Progenitor cell of endocrine pancreas (in vitro differentiated cells): ENCODE measurements at regions not wholly inside any gene's neighbourhood (a gene's known extent, or its start where the extent isn't known, plus 50 kb on each side); places are given as distances from the start of the nearest gene placed in this dataset.

Source experiments
- DNase-seq: peaks from one replicate; pipeline ENCODE4 v3.0.0; 2021; ENCODE audit warnings: low spot score; ENCODE audit not compliant: unreplicated experiment
- H3K27ac Mint-ChIP-seq: 2 replicates; pipeline ENCODE4 v1.8.0; 2021; ENCODE audit warnings: mild to moderate bottlenecking, moderate library complexity, mixed read lengths
- H3K27me3 Mint-ChIP-seq: 2 replicates; pipeline ENCODE4 v1.8.0; 2021; ENCODE audit warnings: mixed read lengths
- H3K36me3 Mint-ChIP-seq: 2 replicates; pipeline ENCODE4 v1.8.0; 2022; ENCODE audit warnings: mixed read lengths; ENCODE audit not compliant: insufficient read depth
- H3K4me1 Mint-ChIP-seq: 2 replicates; pipeline ENCODE4 v1.8.0; 2021; ENCODE audit warnings: low read depth, mixed read lengths
- H3K4me3 Mint-ChIP-seq: 2 replicates; pipeline ENCODE4 v1.8.0; 2021; ENCODE audit warnings: low read depth, mild to moderate bottlenecking, moderate library complexity, mixed read lengths
- H3K9me3 Mint-ChIP-seq: 2 replicates; pipeline ENCODE4 v1.8.0; 2021; ENCODE audit warnings: low read depth, mixed read lengths
- CTCF ChIP-seq: fragments of 200-600 bp; sonication (generic); IDR thresholded peaks from one replicate; pipeline ENCODE4 v1.5.0; 2021; ENCODE audit warnings: antibody characterized with exemption, mild to moderate bottlenecking; ENCODE audit not compliant: unreplicated experiment

GRCh38 chr17:70653850-70654249, 484.5 kb downstream of the KCNJ2 start:
- Mint-ChIP-seq H3K9me3 (no peaks in the 10 kb centered on the region), H3K4me3 (no peak overlapping the region), H3K4me1 (no peaks in the 10 kb centered on the region), H3K27me3 (no peaks in the 10 kb centered on the region), H3K27ac (no peak overlapping the region), H3K36me3 (no peaks in the 10 kb centered on the region)
- TF ChIP-seq CTCF, result no peak
- DNase-seq, result no peak

GRCh38 chr17:70654706-70655105, 485.4 kb downstream of the KCNJ2 start:
- Mint-ChIP-seq H3K9me3 (no peaks in the 10 kb centered on the region), H3K4me3 (no peak overlapping the region), H3K27me3 (no peaks in the 10 kb centered on the region), H3K36me3 (no peaks in the 10 kb centered on the region), H3K27ac (no peak overlapping the region), H3K4me1 (no peaks in the 10 kb centered on the region)
- no peak for TF ChIP-seq CTCF
- no peak for DNase-seq

GRCh38 chr17:70655176-70655958, 486.0 kb downstream of the KCNJ2 start:
- H3K4me1 Mint-ChIP-seq, result no peaks in the 10 kb centered on the region
- TF ChIP-seq CTCF, result no peak

GRCh38 chr17:70658317-70658716, 489.0 kb downstream of the KCNJ2 start:
- Mint-ChIP-seq H3K27me3 (no peaks in the 10 kb centered on the region), H3K9me3 (no peaks in the 10 kb centered on the region), H3K4me3 (no peak overlapping the region), H3K4me1 (peaks cover 5% of the 10 kb centered on the region), H3K36me3 (no peaks in the 10 kb centered on the region), H3K27ac (no peak overlapping the region)
- no peak for TF ChIP-seq CTCF
- no peak for DNase-seq

More at GRCh38 chr17:70655176-70655958, 486.0 kb downstream of the KCNJ2 start:
- no peak overlapping the region for H3K4me3 Mint-ChIP-seq
- no peaks in the 10 kb centered on the region for H3K36me3 Mint-ChIP-seq
- DNase-seq, result no peak
- H3K27me3 Mint-ChIP-seq, result no peaks in the 10 kb centered on the region
- H3K9me3 Mint-ChIP-seq, result no peaks in the 10 kb centered on the region
- H3K27ac Mint-ChIP-seq, result no peak overlapping the region

GRCh38 chr17:70658840-70659239, 489.5 kb downstream of the KCNJ2 start:
- peaks cover 5% of the 10 kb centered on the region for H3K4me1 Mint-ChIP-seq
- no peak for TF ChIP-seq CTCF
- no peak for DNase-seq
- no peaks in the 10 kb centered on the region for H3K36me3 Mint-ChIP-seq
- no peaks in the 10 kb centered on the region for H3K9me3 Mint-ChIP-seq
- H3K27me3 Mint-ChIP-seq, result no peaks in the 10 kb centered on the region
- no peak overlapping the region for H3K27ac Mint-ChIP-seq
- no peak overlapping the region for H3K4me3 Mint-ChIP-seq
